IMR-90 (cell line): ENCODE measurements at regions not wholly inside any gene's neighbourhood (a gene's known extent, or its start where the extent isn't known, plus 50 kb on each side); places are given as distances from the start of the nearest gene placed in this dataset.

Source experiments
- ATAC-seq: fragments of 200-7000 bp; cut with Tn5 transposase; 2 replicates; pipeline ENCODE4 v1.9.1; 2020; ENCODE audit warnings: low read depth, mild to moderate bottlenecking, moderate library complexity
- BruUV-seq: library from RNA; stranded (reverse); fragments of 400-500 nt; replicated peaks from 2 replicates; lab custom pipeline; 2021; lab: Mats Ljungman, UMichigan
- CTCF ChIA-PET: fragments of 300-600 bp; formaldehyde crosslinking; extraction: SDS; loops from one replicate; lab custom pipeline; 2021; ENCODE audit warnings: antibody characterized with exemption; lab: Yijun Ruan, JAX
- POLR2A ChIA-PET: fragments of 300-600 bp; sonication (Branson Sonifier 250); formaldehyde crosslinking; loops from one replicate; lab custom pipeline; 2022; ENCODE audit warnings: antibody characterized with exemption; ENCODE audit not compliant: unreplicated experiment; lab: Charles Lee
- DNase-seq: peaks from one replicate; pipeline ENCODE4 v3.0.0; 2013
- H2AFZ ChIP-seq: replicated peaks from 2 replicates; pipeline ENCODE3; 2013; ENCODE audit warnings: low read length, mild to moderate bottlenecking; ENCODE audit not compliant: poor library complexity
- H2AK5ac ChIP-seq: 2 replicates; pipeline ENCODE4 v1.6.1; 2013; ENCODE audit warnings: low read depth, low read length, inconsistent platforms
- H2AK9ac ChIP-seq: replicated peaks from 2 replicates; pipeline ENCODE3; 2013; ENCODE audit warnings: mild to moderate bottlenecking, low read depth, low read length, moderate library complexity; ENCODE audit not compliant: poor library complexity
- H2BK120ac ChIP-seq: 2 replicates; pipeline ENCODE4 v1.6.1; 2013; ENCODE audit warnings: low read depth, low read length, inconsistent platforms
- H2BK15ac ChIP-seq: 3 replicates; pipeline ENCODE4 v1.6.1; 2013; ENCODE audit warnings: low read depth, low read length, inconsistent platforms
- H2BK20ac ChIP-seq: 2 replicates; pipeline ENCODE4 v1.6.1; 2013; ENCODE audit warnings: low read depth, mild to moderate bottlenecking, inconsistent platforms, low read length, moderate library complexity
- H2BK5ac ChIP-seq: 2 replicates; pipeline ENCODE4 v1.6.1; 2013; ENCODE audit warnings: mild to moderate bottlenecking, low read depth, low read length, inconsistent platforms; ENCODE audit not compliant: poor library complexity, severe bottlenecking
- H3K14ac ChIP-seq: replicated peaks from 2 replicates; pipeline ENCODE4 v1.6.1; 2013; ENCODE audit warnings: low read depth, low read length, inconsistent platforms
- H3K18ac ChIP-seq: 2 replicates; pipeline ENCODE4 v1.6.1; 2013; ENCODE audit warnings: low read depth, low read length, control low read depth
- H3K23ac ChIP-seq: 2 replicates; pipeline ENCODE4 v1.6.1; 2013; ENCODE audit warnings: low read depth, low read length, inconsistent platforms
- H3K27ac ChIP-seq: 2 replicates; pipeline ENCODE4 v1.5.1; 2013; ENCODE audit warnings: mild to moderate bottlenecking, control low read depth, low read length; ENCODE audit not compliant: insufficient read depth
- H3K27me3 ChIP-seq: 2 replicates; pipeline ENCODE4 v1.6.1; 2013; ENCODE audit warnings: low read length; ENCODE audit not compliant: control insufficient read depth, insufficient read depth
- H3K36me3 ChIP-seq: 2 replicates; pipeline ENCODE4 v1.6.1; 2013; ENCODE audit warnings: low read length, mixed read lengths; ENCODE audit not compliant: control insufficient read depth, insufficient read depth
- H3K4ac ChIP-seq: 2 replicates; pipeline ENCODE4 v1.6.1; 2013; ENCODE audit warnings: low read depth, low read length, inconsistent platforms
- H3K4me1 ChIP-seq: 2 replicates; pipeline ENCODE4 v1.6.1; 2013; ENCODE audit warnings: low read length, mixed read lengths; ENCODE audit not compliant: control insufficient read depth, insufficient read depth
- H3K4me2 ChIP-seq: 2 replicates; pipeline ENCODE4 v1.6.1; 2013; ENCODE audit warnings: low read depth, mild to moderate bottlenecking, control low read depth, low read length, moderate library complexity
- H3K4me3 ChIP-seq: 2 replicates; pipeline ENCODE4 v1.5.1; 2013; ENCODE audit warnings: low read depth, mild to moderate bottlenecking, control low read depth, low read length, moderate library complexity; ENCODE audit not compliant: insufficient read depth
- H3K56ac ChIP-seq: 2 replicates; pipeline ENCODE4 v1.6.1; 2013; ENCODE audit warnings: low read length, inconsistent platforms; ENCODE audit not compliant: insufficient read depth; ENCODE audit errors: extremely low read depth
- H3K79me1 ChIP-seq, 2 experiments: 2 replicates each; pipeline ENCODE4 v1.6.1; 2013; ENCODE audit warnings: low read length in 2 of 2, inconsistent platforms in 1 of 2, low read depth in 1 of 2
- H3K9ac ChIP-seq: 2 replicates; pipeline ENCODE4 v1.6.1; 2013; ENCODE audit warnings: low read depth, low read length, control low read depth
- H3K9me1 ChIP-seq: 2 replicates; pipeline ENCODE4 v1.6.1; 2013; ENCODE audit warnings: low read length, inconsistent platforms; ENCODE audit not compliant: insufficient read depth
- H3K9me3 ChIP-seq: 2 replicates; pipeline ENCODE4 v1.6.1; 2013; ENCODE audit warnings: low read length; ENCODE audit not compliant: control insufficient read depth, insufficient read depth
- H4K20me1 ChIP-seq: 2 replicates; pipeline ENCODE4 v1.6.1; 2013; ENCODE audit warnings: low read length, inconsistent platforms; ENCODE audit not compliant: insufficient read depth
- H4K5ac ChIP-seq: 2 replicates; pipeline ENCODE4 v1.6.1; 2013; ENCODE audit warnings: mild to moderate bottlenecking, low read depth, low read length, control low read depth
- H4K8ac ChIP-seq, 2 experiments: 2 replicates each; pipeline ENCODE4 v1.6.1; 2013; ENCODE audit warnings: low read depth in 2 of 2, low read length in 2 of 2, control low read depth in 1 of 2, inconsistent platforms in 1 of 2
- H4K91ac ChIP-seq: 2 replicates; pipeline ENCODE4 v1.6.1; 2013; ENCODE audit warnings: low read depth, low read length, inconsistent platforms; ENCODE audit not compliant: insufficient read depth
- BHLHE40 ChIP-seq: fragments of 150-350 bp; IDR thresholded peaks from 2 replicates; pipeline ENCODE4 v1.6.1; 2016; ENCODE audit warnings: mild to moderate bottlenecking, low read depth, low read length
- CEBPB ChIP-seq: IDR thresholded peaks from 2 replicates; pipeline ENCODE4 v1.6.1; 2012; ENCODE audit warnings: low read depth, low read length, improper control_type of control experiment
- CHD1 ChIP-seq: IDR thresholded peaks from 2 replicates; pipeline ENCODE4 v1.6.1; 2012; ENCODE audit warnings: low read depth, low read length, improper control_type of control experiment
- CTCF ChIP-seq: conservative IDR thresholded peaks from 2 replicates; pipeline ENCODE4 v1.5.1; 2012; ENCODE audit warnings: mild to moderate bottlenecking, low read depth, low read length, improper control_type of control experiment
- ELK1 ChIP-seq: fragments of 150-350 bp; IDR thresholded peaks from 2 replicates; pipeline ENCODE4 v1.6.1; 2016; ENCODE audit warnings: low read depth, mild to moderate bottlenecking, low read length, moderate library complexity, borderline replicate concordance
- FOS ChIP-seq: fragments of 150-350 bp; IDR thresholded peaks from 2 replicates; pipeline ENCODE4 v1.6.1; 2016; ENCODE audit warnings: low read depth, low read length
- MAFK ChIP-seq: IDR thresholded peaks from 2 replicates; pipeline ENCODE4 v1.6.1; 2012; ENCODE audit warnings: low read depth, low read length, improper control_type of control experiment
- MAZ ChIP-seq: IDR thresholded peaks from 2 replicates; pipeline ENCODE4 v1.6.1; 2012; ENCODE audit warnings: low read depth, mild to moderate bottlenecking, low read length, improper control_type of control experiment, moderate library complexity, borderline replicate concordance
- MXI1 ChIP-seq: IDR thresholded peaks from 2 replicates; pipeline ENCODE4 v1.6.1; 2012; ENCODE audit warnings: low read depth, mild to moderate bottlenecking, low read length, moderate library complexity, borderline replicate concordance
- NFE2L2 ChIP-seq: fragments of 150-350 bp; IDR thresholded peaks from 2 replicates; pipeline ENCODE4 v1.6.1; 2016; ENCODE audit warnings: low read depth, mild to moderate bottlenecking, low read length
- POLR2A ChIP-seq: IDR thresholded peaks from 2 replicates; pipeline ENCODE4 v1.6.1; 2012; ENCODE audit warnings: mild to moderate bottlenecking, low read depth, low read length
- RAD21 ChIP-seq: IDR thresholded peaks from 2 replicates; pipeline ENCODE4 v1.6.1; 2012; ENCODE audit warnings: low read length, improper control_type of control experiment
- RCOR1 ChIP-seq: IDR thresholded peaks from 2 replicates; pipeline ENCODE4 v1.6.1; 2012; ENCODE audit warnings: mild to moderate bottlenecking, low read length, improper control_type of control experiment; ENCODE audit not compliant: insufficient replicate concordance
- RFX5 ChIP-seq: IDR thresholded peaks from 2 replicates; pipeline ENCODE4 v1.8.0; 2012; ENCODE audit warnings: low read depth, mild to moderate bottlenecking, low read length, moderate library complexity
- SMC3 ChIP-seq: fragments of 150-350 bp; IDR thresholded peaks from 2 replicates; pipeline ENCODE4 v1.6.1; 2016; ENCODE audit warnings: low read depth, mild to moderate bottlenecking, antibody characterized with exemption, low read length, moderate library complexity
- WGBS, 2 experiments: methylation state at CpG; one replicate each; pipeline versions ENCODE4 v1.1.5 to v1.1.7; 2013; ENCODE audit warnings: missing lambda C conversion rate in 2 of 2; ENCODE audit not compliant: insufficient read length in 1 of 2; ENCODE audit errors: extremely low coverage in 2 of 2; 5-methylcytosine and 5-hydroxymethylcytosine counted together
- dilution Hi-C: fragments of 300-500 bp; cut with HindIII; formaldehyde crosslinking; loops from one replicate; pipeline ENCODE4 v1.14.3; 2018; ENCODE audit warnings: low sequenced_read_pairs; ENCODE audit not compliant: unreplicated experiment
- in situ Hi-C: fragments of 300-500 bp; cut with MboI; formaldehyde crosslinking; loops from 3 replicates; pipeline ENCODE4 v1.14.3; 2019; ENCODE audit warnings: low sequenced_read_pairs, inconsistent platforms, mixed read lengths
- intact Hi-C: fragments of 100-400 bp; cut with micrococcal nuclease; formaldehyde crosslinking; loops from 2 replicates; pipeline ENCODE4 v1.10.0; 2022
- TF ChIP-seq, protein P1 (sequence below): fragments of 150-350 bp; IDR thresholded peaks from 2 replicates; pipeline ENCODE4 v1.6.1; 2017; ENCODE audit warnings: mild to moderate bottlenecking, antibody characterized with exemption, low read length, low read depth

- H2AK9ac ChIP-seq, result no peak overlapping the region
- TF ChIP-seq, protein P1, sequence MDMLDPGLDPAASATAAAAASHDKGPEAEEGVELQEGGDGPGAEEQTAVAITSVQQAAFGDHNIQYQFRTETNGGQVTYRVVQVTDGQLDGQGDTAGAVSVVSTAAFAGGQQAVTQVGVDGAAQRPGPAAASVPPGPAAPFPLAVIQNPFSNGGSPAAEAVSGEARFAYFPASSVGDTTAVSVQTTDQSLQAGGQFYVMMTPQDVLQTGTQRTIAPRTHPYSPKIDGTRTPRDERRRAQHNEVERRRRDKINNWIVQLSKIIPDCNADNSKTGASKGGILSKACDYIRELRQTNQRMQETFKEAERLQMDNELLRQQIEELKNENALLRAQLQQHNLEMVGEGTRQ, result no peak
- no peak for TF ChIP-seq MAFK
- no peak for TF ChIP-seq FOS
- no peak for TF ChIP-seq CEBPB
- TF ChIP-seq SMC3, result no peak
- no peak for TF ChIP-seq MXI1
- no peak for TF ChIP-seq CHD1
- TF ChIP-seq MAZ, result no peak
- no peak for TF ChIP-seq RFX5
- no peak for TF ChIP-seq RCOR1
- no peak for TF ChIP-seq NFE2L2
- no peak for TF ChIP-seq BHLHE40
- no peak for TF ChIP-seq RAD21
- TF ChIP-seq ELK1, result no peak
- no peak for TF ChIP-seq POLR2A
- no peak for TF ChIP-seq CTCF
- no peak overlapping the region for H3K4me3 ChIP-seq
- no peak overlapping the region for H4K5ac ChIP-seq
- H3K79me1 ChIP-seq, result no peaks in the 10 kb centered on the region
- H2BK15ac ChIP-seq, result no peak overlapping the region
- no peak overlapping the region for H3K18ac ChIP-seq
- no peak overlapping the region for H2BK5ac ChIP-seq
- H3K36me3 ChIP-seq, result no peaks in the 10 kb centered on the region
- H2BK120ac ChIP-seq, result no peak overlapping the region
- dilution Hi-C loops, result no loop called here
- H2BK20ac ChIP-seq, result no peak overlapping the region
- no peaks in the 10 kb centered on the region for H3K9me3 ChIP-seq
- no peak for ATAC-seq
- H4K91ac ChIP-seq, result no peak overlapping the region
- no peak overlapping the region for H3K14ac ChIP-seq
- H3K27ac ChIP-seq, result no peak overlapping the region
- no peak overlapping the region for H3K9ac ChIP-seq
- no peak overlapping the region for H3K4me2 ChIP-seq
- H2AK5ac ChIP-seq, result no peak overlapping the region
- H3K27me3 ChIP-seq, result peaks cover 5% of the 10 kb centered on the region
- ChIA-PET POLR2A (no interaction called here), CTCF (no interaction called here)
- no peak for DNase-seq
- intact Hi-C loops, result no loop called here
- in situ Hi-C loops, result no loop called here
- WGBS, 2 experiments, result no CpG with 5 or more reads among the region's 2 CpGs
- H3K4me1 ChIP-seq, result no peaks in the 10 kb centered on the region
- no peak overlapping the region for H4K8ac ChIP-seq
- no peaks in the 10 kb centered on the region for H3K9me1 ChIP-seq
- H3K4ac ChIP-seq, result no peak overlapping the region
- H3K23ac ChIP-seq, result no peak overlapping the region
- H4K20me1 ChIP-seq, result no peaks in the 10 kb centered on the region
- no peak overlapping the region for H3K56ac ChIP-seq
- no TSS peak for BruUV-seq
- H2AFZ ChIP-seq, result no peak overlapping the region
These were observed 84.7 kb upstream of the ELAC2 start for GRCh38 chr17:13102477-13102876.
